Endothelial cell of umbilical vein (primary cell): ENCODE measurements at regions not wholly inside any gene's neighbourhood (a gene's known extent, or its start where the extent isn't known, plus 50 kb on each side); places are given as distances from the start of the nearest gene placed in this dataset.

Experiments used
- BruUV-seq: library from RNA; stranded (reverse); fragments of 400-500 nt; replicated peaks from 2 replicates; lab custom pipeline; 2021; lab: Mats Ljungman, UMichigan
- CTCF ChIA-PET: fragments of 300-600, 350-600 bp; sonication (Branson Sonifier 250); formaldehyde crosslinking; loops from one replicate; lab custom pipeline; 2021; ENCODE audit warnings: antibody characterized with exemption, inconsistent platforms; lab: Charles Lee
- POLR2A ChIA-PET: fragments of 300-600, 350-600 bp; sonication (Branson Sonifier 250); formaldehyde crosslinking; loops from one replicate; lab custom pipeline; 2021; ENCODE audit warnings: antibody characterized with exemption, inconsistent platforms; lab: Charles Lee
- DNase-seq: peaks from one replicate; pipeline ENCODE4 v3.0.0-alpha.2; 2011; ENCODE audit warnings: low read depth, low spot score
- FAIRE-seq: peaks from 2 replicates; lab custom pipeline; 2011; peaks lifted over from hg19 to GRCh38; lab: Jason Lieb, UNC
- H2AFZ ChIP-seq: 2 replicates; pipeline ENCODE4 v1.6.0; 2012; ENCODE audit warnings: low read depth, low read length, control low read depth, inconsistent platforms
- H3K27ac ChIP-seq: 2 replicates; pipeline ENCODE4 v1.5.1; 2011; ENCODE audit warnings: low read depth, mild to moderate bottlenecking, control low read depth, low read length, moderate library complexity; ENCODE audit not compliant: insufficient read depth
- H3K27me3 ChIP-seq, 2 experiments: 2 replicates each; pipeline versions ENCODE4 v1.6.0 to v1.6.1; 2011; ENCODE audit warnings: low read length in 2 of 2, mixed read lengths in 1 of 2; ENCODE audit not compliant: control insufficient read depth in 2 of 2, insufficient read depth in 2 of 2
- H3K36me3 ChIP-seq, 2 experiments: 2 replicates in 1 of 2; 3 replicates in 1 of 2; pipeline ENCODE4 v1.5.1; 2011; ENCODE audit warnings: low read length in 2 of 2, mild to moderate bottlenecking in 1 of 2, moderate library complexity in 1 of 2; ENCODE audit not compliant: control insufficient read depth in 2 of 2, insufficient read depth in 2 of 2; ENCODE audit errors: extremely low read depth in 1 of 2
- H3K4me1 ChIP-seq: 3 replicates; pipeline ENCODE4 v1.5.1; 2011; ENCODE audit warnings: mild to moderate bottlenecking, low read length; ENCODE audit not compliant: control insufficient read depth, insufficient read depth; ENCODE audit errors: extremely low read depth
- H3K4me2 ChIP-seq: 2 replicates; pipeline ENCODE4 v1.6.1; 2011; ENCODE audit warnings: low read length, control low read depth, mixed read lengths; ENCODE audit not compliant: insufficient read depth
- H3K4me3 ChIP-seq, 3 experiments: fragments of 200-600 bp in 1 of 3; sonication (generic), shearing (Covaris generic) in 1 of 3; replicated peaks in 1 of 3; 2 replicates each; pipeline ENCODE4 v1.5.1; 2011 to 2016; ENCODE audit warnings: control low read depth in 3 of 3, low read length in 3 of 3, mild to moderate bottlenecking in 2 of 3, inconsistent platforms in 1 of 3, low read depth in 1 of 3, moderate library complexity in 1 of 3; ENCODE audit not compliant: insufficient read depth in 1 of 3
- H3K79me2 ChIP-seq: 2 replicates; pipeline ENCODE4 v1.6.0; 2012; ENCODE audit warnings: low read length, inconsistent platforms; ENCODE audit not compliant: control insufficient read depth, insufficient read depth
- H3K9ac ChIP-seq: replicated peaks from 2 replicates; pipeline ENCODE3; 2011; ENCODE audit warnings: low read length, control low read depth; ENCODE audit not compliant: insufficient read depth; ENCODE audit errors: extremely low read depth
- H3K9me1 ChIP-seq: replicated peaks from 3 replicates; pipeline ENCODE4 v1.6.0; 2011; ENCODE audit warnings: mild to moderate bottlenecking, low read length; ENCODE audit not compliant: control insufficient read depth, insufficient read depth; ENCODE audit errors: extremely low read depth
- H3K9me3 ChIP-seq: replicated peaks from 2 replicates; pipeline ENCODE4 v1.5.1; 2012; ENCODE audit warnings: low read length, inconsistent platforms; ENCODE audit not compliant: control insufficient read depth, insufficient read depth
- H4K20me1 ChIP-seq: replicated peaks from 2 replicates; pipeline ENCODE3; 2011; ENCODE audit warnings: mild to moderate bottlenecking, low read length; ENCODE audit not compliant: control insufficient read depth, insufficient read depth; ENCODE audit errors: extremely low read depth
- EZH2 ChIP-seq: IDR thresholded peaks from 2 replicates; pipeline ENCODE4 v1.6.1; 2012; ENCODE audit warnings: borderline replicate concordance, low read depth, mild to moderate bottlenecking, moderate library complexity, low read length, inconsistent platforms; ENCODE audit not compliant: severe bottlenecking
- FOS ChIP-seq: IDR thresholded peaks from 2 replicates; pipeline ENCODE4 v1.6.1; 2011; ENCODE audit warnings: mild to moderate bottlenecking, low read length, moderate library complexity, borderline replicate concordance; ENCODE audit not compliant: insufficient read depth
- GATA2 ChIP-seq: IDR thresholded peaks from 2 replicates; pipeline ENCODE4 v1.7.0; 2011; ENCODE audit warnings: low read depth, mild to moderate bottlenecking, moderate library complexity, mixed read lengths, low read length; ENCODE audit not compliant: insufficient read length, insufficient read depth
- JUN ChIP-seq: IDR thresholded peaks from 2 replicates; pipeline ENCODE4 v1.6.1; 2011; ENCODE audit warnings: borderline replicate concordance, low read depth; ENCODE audit not compliant: insufficient read length, insufficient read depth
- MYC ChIP-seq: IDR thresholded peaks from one replicate; pipeline ENCODE4 v1.6.1; 2011; ENCODE audit warnings: mild to moderate bottlenecking, low read depth, low read length
- POLR2A ChIP-seq: IDR thresholded peaks from 2 replicates; pipeline ENCODE4 v1.6.1; 2012; ENCODE audit warnings: low read depth, mild to moderate bottlenecking, control low read depth, low read length
- POLR2AphosphoS5 ChIP-seq: IDR thresholded peaks from 2 replicates; pipeline ENCODE4 v1.6.1; 2012; ENCODE audit warnings: low read depth, mild to moderate bottlenecking, control low read depth, low read length, moderate library complexity; ENCODE audit not compliant: insufficient read depth
- dilution Hi-C: fragments of 300-500 bp; cut with MboI; formaldehyde crosslinking; loops from one replicate; pipeline ENCODE4 v1.15.0; 2019; ENCODE audit warnings: low sequenced_read_pairs; ENCODE audit not compliant: extremely low pct_ligation_motif_present
- intact Hi-C: fragments of 100-400 bp; cut with micrococcal nuclease; formaldehyde crosslinking; loops from one replicate; pipeline ENCODE4 v1.10.0; 2022
- TF ChIP-seq, protein P1 (sequence below), 2 donors: IDR thresholded peaks; 1 replicate in 1 of 2; 2 replicates in 1 of 2; pipeline ENCODE4 v1.5.1; 2011; ENCODE audit warnings: low read length in 2 of 2, mild to moderate bottlenecking in 2 of 2, moderate library complexity in 2 of 2, control low read depth in 1 of 2, inconsistent platforms in 1 of 2, low read depth in 1 of 2; ENCODE audit not compliant: insufficient read depth in 1 of 2; ENCODE audit errors: extremely low read depth in 1 of 2
- TF ChIP-seq, protein P2 (sequence below): IDR thresholded peaks from 2 replicates; pipeline ENCODE4 v1.6.1; 2011; ENCODE audit not compliant: insufficient read depth, insufficient read length

DNA sequence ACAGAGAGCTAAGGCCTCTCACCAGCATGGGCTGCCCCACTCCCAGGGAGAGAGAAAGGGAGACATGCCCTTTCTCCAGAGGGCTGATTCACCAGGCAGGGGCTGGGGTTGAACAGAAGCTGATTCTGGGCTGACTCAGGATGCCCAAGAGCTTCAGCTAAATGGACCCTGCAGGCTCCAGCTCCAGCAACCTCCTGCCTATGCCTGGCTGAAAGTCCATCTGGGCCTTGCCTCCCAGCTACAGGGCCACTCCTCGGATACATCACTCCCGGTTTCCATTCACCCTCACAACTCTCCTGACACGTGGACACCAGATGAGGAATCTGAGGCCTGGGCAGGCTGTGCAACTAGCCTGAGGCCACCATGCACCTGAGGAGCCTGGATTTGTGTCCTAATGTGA is 215.5 kb downstream of the BUD13 start:
- dilution Hi-C loops = no loop called here
- no peak overlapping the region for H3K4me3 ChIP-seq
- H3K79me2 ChIP-seq = no peaks in the 10 kb centered on the region
- no peaks in the 10 kb centered on the region for H3K36me3 ChIP-seq
- H3K4me1 ChIP-seq = peaks cover 21% of the 10 kb centered on the region
- FAIRE-seq (no peak), DNase-seq (no peak)
- H3K9ac ChIP-seq = no peak overlapping the region
- H3K27ac ChIP-seq = peak overlapping the region; percentile 93
- no TSS peak for BruUV-seq
- no peak overlapping the region for H3K4me2 ChIP-seq
- no peaks in the 10 kb centered on the region for H3K9me1 ChIP-seq
- intact Hi-C loops = no loop called here
- no peaks in the 10 kb centered on the region for H3K27me3 ChIP-seq
- no peak overlapping the region for H2AFZ ChIP-seq
- CTCF ChIA-PET = interaction anchor here (0.7 to 1.6 kb wide), 3 partner anchors 44 to 84 kb away, joined by 3 to 5 read pairs (median 5); no protein-coding TSS in a partner anchor
- POLR2A ChIA-PET = no interaction called here
- TF ChIP-seq GATA2 (no peak), EZH2 (no peak), MYC (no peak), JUN (no peak), POLR2AphosphoS5 (no peak), POLR2A (no peak), FOS (no peak)
- TF ChIP-seq, protein P1, sequence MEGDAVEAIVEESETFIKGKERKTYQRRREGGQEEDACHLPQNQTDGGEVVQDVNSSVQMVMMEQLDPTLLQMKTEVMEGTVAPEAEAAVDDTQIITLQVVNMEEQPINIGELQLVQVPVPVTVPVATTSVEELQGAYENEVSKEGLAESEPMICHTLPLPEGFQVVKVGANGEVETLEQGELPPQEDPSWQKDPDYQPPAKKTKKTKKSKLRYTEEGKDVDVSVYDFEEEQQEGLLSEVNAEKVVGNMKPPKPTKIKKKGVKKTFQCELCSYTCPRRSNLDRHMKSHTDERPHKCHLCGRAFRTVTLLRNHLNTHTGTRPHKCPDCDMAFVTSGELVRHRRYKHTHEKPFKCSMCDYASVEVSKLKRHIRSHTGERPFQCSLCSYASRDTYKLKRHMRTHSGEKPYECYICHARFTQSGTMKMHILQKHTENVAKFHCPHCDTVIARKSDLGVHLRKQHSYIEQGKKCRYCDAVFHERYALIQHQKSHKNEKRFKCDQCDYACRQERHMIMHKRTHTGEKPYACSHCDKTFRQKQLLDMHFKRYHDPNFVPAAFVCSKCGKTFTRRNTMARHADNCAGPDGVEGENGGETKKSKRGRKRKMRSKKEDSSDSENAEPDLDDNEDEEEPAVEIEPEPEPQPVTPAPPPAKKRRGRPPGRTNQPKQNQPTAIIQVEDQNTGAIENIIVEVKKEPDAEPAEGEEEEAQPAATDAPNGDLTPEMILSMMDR (IDR thresholded peaks at IDR 0.05; ENCODE audit: extremely low read depth in 1 of 2, insufficient read depth in 1 of 2, low read depth in 1 of 2, low read length in 2 of 2) = no peak
- TF ChIP-seq, protein P2, sequence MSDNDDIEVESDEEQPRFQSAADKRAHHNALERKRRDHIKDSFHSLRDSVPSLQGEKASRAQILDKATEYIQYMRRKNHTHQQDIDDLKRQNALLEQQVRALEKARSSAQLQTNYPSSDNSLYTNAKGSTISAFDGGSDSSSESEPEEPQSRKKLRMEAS = no peak
- H4K20me1 ChIP-seq = no peaks in the 10 kb centered on the region
- H3K9me3 ChIP-seq = no peaks in the 10 kb centered on the region
